Naive thymus-derived CD4-positive, alpha-beta T cell (primary cell): ENCODE measurements at regions not wholly inside any gene's neighbourhood (a gene's known extent, or its start where the extent isn't known, plus 50 kb on each side); places are given as distances from the start of the nearest gene placed in this dataset.

Source experiments
- ATAC-seq: fragments of 150-1000 bp; cut with Tn5 transposase; 2 replicates; pipeline ENCODE4 v1.10.0; 2021; ENCODE audit warnings: mild to moderate bottlenecking, moderate library complexity
- CTCF ChIA-PET: fragments of 350-600 bp; sonication (Branson Sonifier 250); formaldehyde crosslinking; loops from one replicate; lab custom pipeline; 2021; ENCODE audit warnings: antibody characterized with exemption; lab: Charles Lee
- POLR2A ChIA-PET: fragments of 350-600 bp; sonication (Branson Sonifier 250); formaldehyde crosslinking; loops from one replicate; lab custom pipeline; 2021; ENCODE audit warnings: antibody characterized with exemption, inconsistent platforms; lab: Charles Lee
- DNase-seq, 9 donors: peaks; one replicate each; pipeline versions ENCODE4 v3.0.0 to v3.0.0-alpha.2; 2020 to 2022; ENCODE audit warnings: mixed read lengths in 1 of 9
- H3K27ac ChIP-seq: one replicate; pipeline ENCODE4 v1.7.0; 2013; ENCODE audit warnings: mild to moderate bottlenecking, low read depth, low read length, moderate library complexity
- H3K27me3 ChIP-seq, 2 donors: one replicate each; pipeline ENCODE4 v1.7.0; 2013; ENCODE audit warnings: low read length in 2 of 2, mild to moderate bottlenecking in 2 of 2, moderate library complexity in 2 of 2; ENCODE audit not compliant: control insufficient read depth in 2 of 2, insufficient read depth in 2 of 2
- H3K36me3 ChIP-seq, 3 experiments: 1 replicate in 2 of 3; 2 replicates in 1 of 3; pipeline ENCODE4 v1.7.0; 2013; ENCODE audit warnings: low read length in 3 of 3, mild to moderate bottlenecking in 3 of 3, moderate library complexity in 1 of 3; ENCODE audit not compliant: insufficient read depth in 3 of 3, control insufficient read depth in 2 of 3
- H3K4me1 ChIP-seq, 2 donors: one replicate each; pipeline ENCODE4 v1.7.0; 2013; ENCODE audit warnings: low read length in 2 of 2, mild to moderate bottlenecking in 2 of 2, moderate library complexity in 1 of 2; ENCODE audit not compliant: control insufficient read depth in 2 of 2, insufficient read depth in 2 of 2
- H3K4me3 ChIP-seq: 2 replicates; pipeline ENCODE4 v1.7.0; 2013; ENCODE audit warnings: mild to moderate bottlenecking, low read length
- H3K9me3 ChIP-seq, 3 experiments: 1 replicate in 2 of 3; 2 replicates in 1 of 3; pipeline ENCODE4 v1.7.0; 2013; ENCODE audit warnings: low read length in 3 of 3; ENCODE audit not compliant: control insufficient read depth in 2 of 3
- H3K27ac Mint-ChIP-seq, 9 donors: one replicate each; pipeline ENCODE4 v1.8.0; 2020 to 2022; ENCODE audit warnings: mixed read lengths in 9 of 9, mild to moderate bottlenecking in 8 of 9, moderate library complexity in 5 of 9, inconsistent platforms in 2 of 9
- H3K27me3 Mint-ChIP-seq, 5 donors: one replicate each; pipeline ENCODE4 v1.8.0; 2021 to 2022; ENCODE audit warnings: mixed read lengths in 5 of 5, mild to moderate bottlenecking in 1 of 5
- H3K36me3 Mint-ChIP-seq, 5 donors: one replicate each; pipeline ENCODE4 v1.8.0; 2020 to 2022; ENCODE audit warnings: mixed read lengths in 5 of 5, mild to moderate bottlenecking in 3 of 5, inconsistent platforms in 1 of 5
- H3K4me1 Mint-ChIP-seq, 7 donors: one replicate each; pipeline ENCODE4 v1.8.0; 2020 to 2022; ENCODE audit warnings: mixed read lengths in 7 of 7, mild to moderate bottlenecking in 3 of 7, inconsistent platforms in 1 of 7
- H3K4me3 Mint-ChIP-seq, 10 donors: one replicate each; pipeline ENCODE4 v1.8.0; 2020 to 2022; ENCODE audit warnings: mild to moderate bottlenecking in 10 of 10, mixed read lengths in 10 of 10, moderate library complexity in 6 of 10, inconsistent platforms in 2 of 10
- H3K9me3 Mint-ChIP-seq, 11 donors: one replicate each; pipeline ENCODE4 v1.8.0; 2020 to 2022; ENCODE audit warnings: mixed read lengths in 11 of 11, mild to moderate bottlenecking in 4 of 11, inconsistent platforms in 1 of 11, moderate library complexity in 1 of 11
- intact Hi-C, 2 donors: fragments of 100-400 bp; cut with micrococcal nuclease; formaldehyde crosslinking; loops; one replicate each; pipeline ENCODE4 v1.15.1; 2023

DNA sequence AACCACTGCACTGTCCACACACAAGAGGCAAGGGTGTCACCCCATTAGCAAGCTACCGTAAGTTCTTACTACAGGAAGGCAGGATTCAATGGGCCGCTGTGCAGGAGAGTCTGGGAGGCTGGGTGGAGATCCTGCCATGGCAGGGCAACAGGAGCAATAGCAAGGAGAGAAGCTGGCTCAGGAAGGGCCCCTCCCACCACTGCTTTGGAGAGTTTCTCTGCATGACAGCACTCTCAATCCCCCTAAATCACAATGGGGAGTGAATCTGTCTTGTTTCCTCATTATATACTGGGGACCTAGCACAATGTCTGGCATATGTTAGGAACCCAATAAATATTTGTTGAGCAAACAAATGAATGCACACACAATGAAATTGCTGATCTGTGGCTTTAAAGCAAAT, 83.2 kb upstream of the SFMBT2 start:
- H3K27me3 Mint-ChIP-seq, result no peaks in the 10 kb centered on the region

DNA sequence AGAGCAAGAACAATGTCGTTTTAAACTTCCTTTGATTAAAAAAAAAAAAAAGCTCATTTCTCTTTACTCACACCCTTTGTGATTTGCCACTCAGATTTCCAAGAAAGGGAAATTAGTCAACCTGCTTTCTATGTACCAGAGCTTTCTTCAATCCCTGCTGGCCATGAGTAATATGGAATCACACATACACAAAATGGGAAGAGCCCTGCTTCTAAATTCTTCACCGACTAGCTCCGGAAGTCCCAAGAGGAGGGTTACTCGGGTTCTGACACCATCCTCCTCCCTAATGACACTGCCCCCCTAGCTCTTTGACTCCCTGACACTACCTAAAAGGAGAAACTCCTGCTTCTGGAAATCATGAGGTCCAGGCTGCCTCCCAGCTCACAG, 81.8 kb upstream of the SFMBT2 start:
- Histone ChIP-seq H3K4me1 (peaks cover 18 to 37% of the 10 kb centered on the region in 2 donors), H3K36me3 (no peaks in the 10 kb centered on the region), H3K4me3 (no peak overlapping the region), H3K9me3 (no peaks in the 10 kb centered on the region), H3K27ac (no peak overlapping the region), H3K27me3 (no peaks in the 10 kb centered on the region)
- Mint-ChIP-seq H3K27ac (peak overlapping the region; percentile 18 to 83 (median 46)), H3K4me3 (peak overlapping the region in 9 of 10 donors; percentile 8 to 60 (median 49)), H3K27me3 (no peaks in the 10 kb centered on the region), H3K4me1 (peaks cover 32 to 87% (median 74%) of the 10 kb centered on the region in 7 donors), H3K9me3 (peaks cover 0 to 16% (median 3%) of the 10 kb centered on the region in 11 donors), H3K36me3 (peaks cover 0 to 26% (median under 1%) of the 10 kb centered on the region in 5 donors)
- no peak for ATAC-seq
- DNase-seq, result no peak
- ChIA-PET CTCF (interaction anchor here (0.6 to 1.4 kb wide), 4 partner anchors 8 to 1030 kb away, joined by 3 read pairs; no protein-coding TSS in a partner anchor), POLR2A (interaction anchor here (0.6 to 3.5 kb wide), 8 partner anchors 8 to 974 kb away, joined by 3 to 23 read pairs (median 4); no protein-coding TSS in a partner anchor)
- intact Hi-C loops, result loop anchor here in 1 of 2 donors (1.0 kb wide), 1 partner anchor 8 kb away; no protein-coding TSS in a partner anchor

More for the DNA sequence above, 83.2 kb upstream of the SFMBT2 start:
- Mint-ChIP-seq H3K4me1 (peaks cover 27 to 77% (median 63%) of the 10 kb centered on the region in 7 donors), H3K4me3 (no peak overlapping the region), H3K27ac (peak overlapping the region in 2 of 9 donors; percentile 60 to 74), H3K9me3 (peaks cover 0 to 15% (median 3%) of the 10 kb centered on the region in 11 donors), H3K36me3 (peaks cover 0 to 22% (median 0%) of the 10 kb centered on the region in 5 donors)
- no peaks in the 10 kb centered on the region for H3K27me3 ChIP-seq
- ChIA-PET POLR2A (interaction anchor here (1.0 to 3.5 kb wide), 3 partner anchors 8 to 82 kb away, joined by 3 to 23 read pairs (median 6); no protein-coding TSS in a partner anchor), CTCF (no interaction called here)
- H3K9me3 ChIP-seq, result no peaks in the 10 kb centered on the region
- DNase-seq, result no peak
- no peak for ATAC-seq
- no peak overlapping the region for H3K4me3 ChIP-seq
- intact Hi-C loops, result no loop called here
- no peaks in the 10 kb centered on the region for H3K36me3 ChIP-seq
- H3K4me1 ChIP-seq, result peaks cover 18 to 29% of the 10 kb centered on the region in 2 donors
- no peak overlapping the region for H3K27ac ChIP-seq

GRCh38 chr10:7491949-7492659, 81.3 kb upstream of the SFMBT2 start:
- Histone ChIP-seq H3K27me3 (no peaks in the 10 kb centered on the region), H3K4me3 (no peak overlapping the region), H3K36me3 (no peaks in the 10 kb centered on the region), H3K27ac (no peak overlapping the region), H3K4me1 (peaks cover 21 to 37% of the 10 kb centered on the region in 2 donors), H3K9me3 (no peaks in the 10 kb centered on the region)
- POLR2A ChIA-PET, result interaction anchor here (0.6 to 3.5 kb wide), 7 partner anchors 8 to 973 kb away, joined by 3 to 23 read pairs (median 4); no protein-coding TSS in a partner anchor
- CTCF ChIA-PET, result interaction anchor here (0.6 to 1.4 kb wide), 5 partner anchors 8 to 1029 kb away, joined by 3 to 4 read pairs (median 3); no protein-coding TSS in a partner anchor
- peak overlapping the region in 9 of 10 donors; percentile 8 to 60 (median 43) for H3K4me3 Mint-ChIP-seq
- intact Hi-C loops, result loop anchor here in 1 of 2 donors (1.0 kb wide), 1 partner anchor 8 kb away; no protein-coding TSS in a partner anchor
- ATAC-seq (no peak), DNase-seq (no peak)
- H3K36me3 Mint-ChIP-seq, result peaks cover 0 to 29% (median 5%) of the 10 kb centered on the region in 5 donors
- peaks cover 0 to 21% (median 4%) of the 10 kb centered on the region in 11 donors for H3K9me3 Mint-ChIP-seq
- H3K27me3 Mint-ChIP-seq, result no peaks in the 10 kb centered on the region
- H3K4me1 Mint-ChIP-seq, result peaks cover 33 to 87% (median 79%) of the 10 kb centered on the region in 7 donors
- peak overlapping the region; percentile 18 to 83 (median 46) for H3K27ac Mint-ChIP-seq

- peak overlapping the region in 5 of 9 donors; percentile 25 to 79 (median 35) for H3K27ac Mint-ChIP-seq
- peaks cover 0 to 31% (median 5%) of the 10 kb centered on the region in 5 donors for H3K36me3 Mint-ChIP-seq
- Histone ChIP-seq H3K4me1 (peaks cover 22 to 42% of the 10 kb centered on the region in 2 donors), H3K36me3 (no peaks in the 10 kb centered on the region), H3K27ac (no peak overlapping the region), H3K4me3 (no peak overlapping the region), H3K9me3 (no peaks in the 10 kb centered on the region), H3K27me3 (no peaks in the 10 kb centered on the region)
- H3K4me1 Mint-ChIP-seq, result peaks cover 36 to 86% (median 80%) of the 10 kb centered on the region in 7 donors
- H3K4me3 Mint-ChIP-seq, result peak overlapping the region in 3 of 10 donors; percentile 39 to 57 (median 54)
- CTCF ChIA-PET, result interaction anchor here (0.7 kb wide), 1 partner anchor 296 kb away, joined by 3 read pairs; no protein-coding TSS in a partner anchor
- no peak for ATAC-seq
- no peaks in the 10 kb centered on the region for H3K27me3 Mint-ChIP-seq
- H3K9me3 Mint-ChIP-seq, result peaks cover 0 to 21% (median 4%) of the 10 kb centered on the region in 11 donors
- POLR2A ChIA-PET, result interaction anchor here (3.5 kb wide), 1 partner anchor 11 kb away, joined by 23 read pairs; no protein-coding TSS in a partner anchor
- DNase-seq, result no peak
- intact Hi-C loops, result no loop called here
Observed at GRCh38 chr10:7491230-7491629, 80.4 kb upstream of the SFMBT2 start.

DNA sequence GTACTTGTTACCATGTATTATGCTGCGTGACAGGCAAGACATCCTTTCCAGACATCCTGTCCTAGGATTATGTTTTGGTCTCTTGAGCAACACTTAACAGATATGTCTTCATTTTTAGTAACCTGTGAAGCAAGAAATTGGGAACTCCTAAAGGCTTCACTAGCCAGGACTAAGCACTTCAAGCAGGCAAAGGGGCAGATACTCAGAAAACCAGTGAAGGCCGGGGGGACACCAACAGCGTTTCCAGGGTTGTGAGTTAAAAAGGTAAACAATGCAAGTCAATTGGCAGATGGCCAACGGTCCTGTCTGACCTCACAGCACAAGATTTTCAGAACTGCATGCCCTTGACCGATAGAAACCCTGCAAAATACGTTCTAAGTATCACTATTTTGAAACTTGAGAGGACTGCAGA, 77.6 kb upstream of the SFMBT2 start:
- no peak overlapping the region for H3K4me3 ChIP-seq
- peak overlapping the region in 4 of 10 donors; percentile 15 to 51 (median 25) for H3K4me3 Mint-ChIP-seq
- intact Hi-C loops, result loop anchor here in 1 of 2 donors (10.0 kb wide), 1 partner anchor 224 kb away; no protein-coding TSS in a partner anchor
- H3K36me3 ChIP-seq, result no peaks in the 10 kb centered on the region
- peak overlapping the region in 5 of 9 donors; percentile 25 to 63 (median 55) for H3K27ac Mint-ChIP-seq
- H3K9me3 ChIP-seq, result no peaks in the 10 kb centered on the region
- H3K9me3 Mint-ChIP-seq, result peaks cover 0 to 26% (median 5%) of the 10 kb centered on the region in 11 donors
- CTCF ChIA-PET, result interaction anchor here (0.9 kb wide), 1 partner anchor 24 kb away, joined by 3 read pairs; no protein-coding TSS in a partner anchor
- H3K36me3 Mint-ChIP-seq, result peaks cover 0 to 45% (median 6%) of the 10 kb centered on the region in 5 donors
- POLR2A ChIA-PET, result interaction anchor here (1.2 kb wide), 1 partner anchor 119 kb away, joined by 3 read pairs; no protein-coding TSS in a partner anchor
- H3K4me1 ChIP-seq, result peaks cover 43 to 57% of the 10 kb centered on the region in 2 donors
- no peaks in the 10 kb centered on the region for H3K27me3 Mint-ChIP-seq
- no peak overlapping the region for H3K27ac ChIP-seq
- no peak for ATAC-seq
- H3K27me3 ChIP-seq, result no peaks in the 10 kb centered on the region
- H3K4me1 Mint-ChIP-seq, result peaks cover 48 to 96% (median 84%) of the 10 kb centered on the region in 7 donors
- DNase-seq, result no peak

DNA sequence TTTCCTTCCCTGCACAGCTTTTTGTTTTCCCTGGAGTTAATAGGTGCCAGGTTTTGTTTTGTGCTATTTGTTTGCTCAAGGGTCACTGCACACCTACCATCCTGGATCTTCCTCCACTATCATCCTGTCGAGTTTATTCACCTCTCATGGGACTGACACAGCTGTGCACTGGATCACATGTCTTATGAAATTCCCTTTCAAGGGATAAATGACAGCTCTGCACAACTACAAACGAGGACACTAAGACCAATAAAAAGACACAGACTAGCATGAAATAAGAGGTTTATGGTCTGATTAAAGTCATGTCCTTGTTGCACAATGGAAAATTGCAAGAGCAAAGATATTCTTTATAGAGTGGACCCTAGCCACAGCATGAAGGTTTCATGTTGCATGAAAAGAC, 76.7 kb upstream of the SFMBT2 start:
- H3K4me3 ChIP-seq, result no peak overlapping the region
- Mint-ChIP-seq H3K27ac (peak overlapping the region in 7 of 9 donors; percentile 10 to 74 (median 53)), H3K36me3 (peaks cover 0 to 48% (median 6%) of the 10 kb centered on the region in 5 donors), H3K4me1 (peaks cover 52 to 96% (median 85%) of the 10 kb centered on the region in 7 donors), H3K9me3 (peaks cover 0 to 27% (median 4%) of the 10 kb centered on the region in 11 donors), H3K4me3 (peak overlapping the region in 5 of 10 donors; percentile 18 to 45 (median 33)), H3K27me3 (no peaks in the 10 kb centered on the region)
- no peaks in the 10 kb centered on the region for H3K27me3 ChIP-seq
- no peak for DNase-seq
- no peaks in the 10 kb centered on the region for H3K36me3 ChIP-seq
- no peak overlapping the region for H3K27ac ChIP-seq
- H3K9me3 ChIP-seq, result no peaks in the 10 kb centered on the region
- ChIA-PET CTCF (interaction anchor here (0.7 kb wide), 1 partner anchor 200 kb away, joined by 4 read pairs; no protein-coding TSS in a partner anchor), POLR2A (no interaction called here)
- intact Hi-C loops, result loop anchor here in 1 of 2 donors (10.0 kb wide), 1 partner anchor 223 kb away; no protein-coding TSS in a partner anchor
- no peak for ATAC-seq
- H3K4me1 ChIP-seq, result peaks cover 47 to 62% of the 10 kb centered on the region in 2 donors
